ENCODE measurements at regions not wholly inside any gene's neighbourhood (a gene's known extent, or its start where the extent isn't known, plus 50 kb on each side); places are given as distances from the start of the nearest gene placed in this dataset.

- no peak for TF ChIP-seq POLR2AphosphoS5 (IDR thresholded peaks at IDR 0.05; ENCODE audit: low read depth, low read length)
- no peak for TF ChIP-seq CTCF (IDR thresholded peaks at IDR 0.05 in 2 of 3, conservative IDR thresholded peaks at IDR 0.05 in 1 of 3; ENCODE audit: borderline replicate concordance in 1 of 3, insufficient read depth in 1 of 3, low read depth in 2 of 3, low read length in 2 of 3)
- TF ChIP-seq CEBPB (IDR thresholded peaks at IDR 0.05; ENCODE audit: low read depth), result no peak
- TF ChIP-seq POLR2A (IDR thresholded peaks at IDR 0.05; ENCODE audit: borderline replicate concordance, extremely low read depth, insufficient read depth, insufficient read length), result no peak
- no peak for TF ChIP-seq SRF (IDR thresholded peaks at IDR 0.05; ENCODE audit: low read depth)
- no peak for TF ChIP-seq ZNF274 (IDR thresholded peaks at IDR 0.05; ENCODE audit: low read depth, low read length)
- TF ChIP-seq EZH2 (IDR thresholded peaks at IDR 0.05), result no peak
- no peak for TF ChIP-seq ZBTB33 (IDR thresholded peaks at IDR 0.05; ENCODE audit: extremely low read depth, insufficient replicate concordance, low read length)
- TF ChIP-seq YY1 (IDR thresholded peaks at IDR 0.05; ENCODE audit: extremely low read depth, insufficient replicate concordance, low read depth, low read length), result no peak
- no peak for TF ChIP-seq JUND (IDR thresholded peaks at IDR 0.05)
- no peak for TF ChIP-seq SIN3A (IDR thresholded peaks at IDR 0.05; ENCODE audit: low read depth)
Observed at GRCh38 chr1:201732351-201732750, 96.6 kb upstream of the IPO9 start.
